Neural progenitor cell (in vitro differentiated cells): ENCODE measurements at regions not wholly inside any gene's neighbourhood (a gene's known extent, or its start where the extent isn't known, plus 50 kb on each side); places are given as distances from the start of the nearest gene placed in this dataset.

ENCODE experiments used
- DNase-seq: peaks from one replicate; pipeline ENCODE4 v3.0.0-alpha.2; 2016; ENCODE audit warnings: low spot score
- H2AFZ ChIP-seq: fragments of 200-600 bp; sonication (generic); replicated peaks from 2 replicates; pipeline ENCODE4 v1.6.1; 2016; ENCODE audit warnings: antibody characterized with exemption
- H3F3A ChIP-seq: fragments of 200-600 bp; sonication (generic); 2 replicates; pipeline ENCODE4 v1.6.1; 2016; ENCODE audit warnings: antibody characterized with exemption, low read depth
- H3K27ac ChIP-seq: fragments of 200-600 bp; sonication (generic); 2 replicates; pipeline ENCODE4 v1.5.1; 2016; ENCODE audit warnings: mild to moderate bottlenecking
- H3K27me3 ChIP-seq: fragments of 200-600 bp; sonication (generic); 2 replicates; pipeline ENCODE4 v1.6.1; 2016; ENCODE audit warnings: mild to moderate bottlenecking, moderate library complexity
- H3K36me3 ChIP-seq: fragments of 200-600 bp; sonication (generic); 2 replicates; pipeline ENCODE4 v1.5.1; 2016
- H3K4me1 ChIP-seq: fragments of 200-600 bp; sonication (generic); 2 replicates; pipeline ENCODE4 v1.6.1; 2016; ENCODE audit warnings: mixed run types
- H3K4me2 ChIP-seq: fragments of 200-600 bp; sonication (generic); 2 replicates; pipeline ENCODE4 v1.6.1; 2016
- H3K4me3 ChIP-seq: fragments of 200-600 bp; sonication (generic); 2 replicates; pipeline ENCODE4 v1.5.1; 2016
- H3K79me2 ChIP-seq: fragments of 200-600 bp; sonication (generic); 2 replicates; pipeline ENCODE4 v1.6.1; 2016; ENCODE audit warnings: low read depth
- H3K9ac ChIP-seq: fragments of 200-600 bp; sonication (generic); 2 replicates; pipeline ENCODE4 v1.6.1; 2016
- H3K9me3 ChIP-seq: fragments of 200-600 bp; sonication (generic); 2 replicates; pipeline ENCODE4 v1.5.1; 2016; ENCODE audit warnings: low read depth
- H4K20me1 ChIP-seq: fragments of 200-600 bp; sonication (generic); 2 replicates; pipeline ENCODE4 v1.6.1; 2016; ENCODE audit warnings: low read depth
- H3K27ac Mint-ChIP-seq: 3 replicates; pipeline ENCODE4 v1.8.0; 2021; ENCODE audit warnings: mixed read lengths
- H3K27me3 Mint-ChIP-seq: 2 replicates; pipeline ENCODE4 v1.8.0; 2022; ENCODE audit warnings: low read depth, mild to moderate bottlenecking, inconsistent platforms, moderate library complexity, mixed read lengths; ENCODE audit not compliant: insufficient read depth
- H3K36me3 Mint-ChIP-seq: 3 replicates; pipeline ENCODE4 v1.8.0; 2021; ENCODE audit warnings: mixed read lengths
- H3K4me1 Mint-ChIP-seq: 3 replicates; pipeline ENCODE4 v1.8.0; 2021; ENCODE audit warnings: mixed read lengths
- H3K4me3 Mint-ChIP-seq: 3 replicates; pipeline ENCODE4 v1.8.0; 2021; ENCODE audit warnings: mild to moderate bottlenecking, moderate library complexity, mixed read lengths
- H3K9me3 Mint-ChIP-seq: 3 replicates; pipeline ENCODE4 v1.8.0; 2020; ENCODE audit warnings: mixed read lengths
- CTCF ChIP-seq: fragments of 200-600 bp; sonication (generic); IDR thresholded peaks from 2 replicates; pipeline ENCODE4 v1.5.1; 2017; ENCODE audit warnings: antibody characterized with exemption, mild to moderate bottlenecking
- EZH2 ChIP-seq: fragments of 200-600 bp; sonication (generic); IDR thresholded peaks from 2 replicates; pipeline ENCODE4 v1.6.1; 2017; ENCODE audit warnings: antibody characterized with exemption, mild to moderate bottlenecking, moderate library complexity
- EZH2phosphoT487 ChIP-seq: fragments of 200-600 bp; sonication (generic); IDR thresholded peaks from 2 replicates; pipeline ENCODE4 v1.6.1; 2017; ENCODE audit warnings: antibody characterized with exemption

- Histone ChIP-seq H3K27me3 (no peaks in the 10 kb centered on the region), H3K4me1 (no peaks in the 10 kb centered on the region), H3K4me3 (no peak overlapping the region), H3K9ac (no peak overlapping the region), H3K27ac (no peak overlapping the region), H3K9me3 (no peaks in the 10 kb centered on the region), H2AFZ (no peak overlapping the region), H3K36me3 (no peaks in the 10 kb centered on the region), H3F3A (no peaks in the 10 kb centered on the region), H3K4me2 (no peak overlapping the region), H4K20me1 (no peaks in the 10 kb centered on the region), H3K79me2 (no peaks in the 10 kb centered on the region)
- Mint-ChIP-seq H3K4me3 (no peak overlapping the region), H3K27ac (no peak overlapping the region), H3K36me3 (no peaks in the 10 kb centered on the region), H3K9me3 (peaks cover 4% of the 10 kb centered on the region), H3K27me3 (no peaks in the 10 kb centered on the region), H3K4me1 (no peaks in the 10 kb centered on the region)
- TF ChIP-seq CTCF (no peak), EZH2 (no peak), EZH2phosphoT487 (no peak)
- DNase-seq: no peak
These were observed 730.7 kb downstream of the SQOR start for GRCh38 chr15:46365572-46365971.

GRCh38 chr15:46366360-46367007 lies 731.7 kb downstream of the SQOR start:
- Mint-ChIP-seq H3K27ac (no peak overlapping the region), H3K4me3 (no peak overlapping the region), H3K36me3 (no peaks in the 10 kb centered on the region), H3K4me1 (no peaks in the 10 kb centered on the region), H3K27me3 (no peaks in the 10 kb centered on the region), H3K9me3 (peaks cover 7% of the 10 kb centered on the region)
- Histone ChIP-seq H3K27me3 (no peaks in the 10 kb centered on the region), H3K4me2 (no peak overlapping the region), H3K4me1 (no peaks in the 10 kb centered on the region), H3K9ac (no peak overlapping the region), H3F3A (no peaks in the 10 kb centered on the region), H3K9me3 (no peaks in the 10 kb centered on the region), H3K79me2 (no peaks in the 10 kb centered on the region), H3K4me3 (no peak overlapping the region), H3K27ac (no peak overlapping the region), H2AFZ (no peak overlapping the region), H3K36me3 (no peaks in the 10 kb centered on the region), H4K20me1 (no peaks in the 10 kb centered on the region)
- TF ChIP-seq EZH2 (no peak), EZH2phosphoT487 (no peak), CTCF (no peak)
- DNase-seq: no peak

GRCh38 chr15:46383978-46384377 lies 749.1 kb downstream of the SQOR start:
- TF ChIP-seq EZH2phosphoT487 (no peak), CTCF (no peak), EZH2 (no peak)
- H3K36me3 Mint-ChIP-seq: no peaks in the 10 kb centered on the region
- H3K9ac ChIP-seq: no peak overlapping the region
- no peaks in the 10 kb centered on the region for H3K9me3 ChIP-seq
- H3K4me3 ChIP-seq: no peak overlapping the region
- H3K4me1 ChIP-seq: no peaks in the 10 kb centered on the region
- no peaks in the 10 kb centered on the region for H3K79me2 ChIP-seq
- H3K4me2 ChIP-seq: no peak overlapping the region
- no peak overlapping the region for H3K27ac Mint-ChIP-seq
- H3K27ac ChIP-seq: no peak overlapping the region
- no peaks in the 10 kb centered on the region for H3K27me3 ChIP-seq
- DNase-seq: no peak
- no peak overlapping the region for H3K4me3 Mint-ChIP-seq
- no peaks in the 10 kb centered on the region for H3K36me3 ChIP-seq
- no peaks in the 10 kb centered on the region for H3K27me3 Mint-ChIP-seq
- no peak overlapping the region for H2AFZ ChIP-seq
- no peaks in the 10 kb centered on the region for H4K20me1 ChIP-seq
- no peaks in the 10 kb centered on the region for H3K9me3 Mint-ChIP-seq
- no peaks in the 10 kb centered on the region for H3F3A ChIP-seq
- H3K4me1 Mint-ChIP-seq: no peaks in the 10 kb centered on the region
